GM21723 (cell line): ENCODE measurements at regions not wholly inside any gene's neighbourhood (a gene's known extent, or its start where the extent isn't known, plus 50 kb on each side); places are given as distances from the start of the nearest gene placed in this dataset.

Source experiments
- ATAC-seq: cut with Tn5 transposase; IDR thresholded peaks from one replicate; pipeline ENCODE4 v1.9.1; 2021; ENCODE audit warnings: mild to moderate bottlenecking, moderate library complexity; ENCODE audit not compliant: unreplicated experiment

GRCh38 chr3:159907828-159908227, 80.8 kb upstream of the IL12A start:
- no peak for ATAC-seq

- peak; percentile 90 for ATAC-seq
These were observed 77.5 kb upstream of the IL12A start for GRCh38 chr3:159910991-159911663.

GRCh38 chr3:159911664-159912037, 77.0 kb upstream of the IL12A start:
- no peak for ATAC-seq

GRCh38 chr3:159913712-159914414, 74.8 kb upstream of the IL12A start:
- no peak for ATAC-seq

- no peak for ATAC-seq
These were observed 74.2 kb upstream of the IL12A start for GRCh38 chr3:159914426-159914825.

GRCh38 chr3:159916052-159916451, 72.6 kb upstream of the IL12A start:
- ATAC-seq: no peak

GRCh38 chr3:159917141-159917540, 71.5 kb upstream of the IL12A start:
- no peak for ATAC-seq

- ATAC-seq: peak; percentile 78
These were observed 68.8 kb upstream of the IL12A start for GRCh38 chr3:159919873-159920272.

- ATAC-seq: no peak
These were observed 66.3 kb upstream of the IL12A start for GRCh38 chr3:159922193-159922840.

- peak; percentile 95 for ATAC-seq
These were observed 65.7 kb upstream of the IL12A start for GRCh38 chr3:159922861-159923312.

GRCh38 chr3:159923336-159923735, 65.3 kb upstream of the IL12A start:
- ATAC-seq: no peak

GRCh38 chr3:159923956-159924355, 64.7 kb upstream of the IL12A start:
- no peak for ATAC-seq

GRCh38 chr3:159924411-159924810, 64.2 kb upstream of the IL12A start:
- ATAC-seq: no peak

GRCh38 chr3:159925248-159925647, 63.4 kb upstream of the IL12A start:
- ATAC-seq: no peak

GRCh38 chr3:159926573-159926972, 62.1 kb upstream of the IL12A start:
- ATAC-seq: no peak

- no peak for ATAC-seq
These were observed 60.6 kb upstream of the IL12A start for GRCh38 chr3:159928071-159928491.

- ATAC-seq: no peak
These were observed 60.0 kb upstream of the IL12A start for GRCh38 chr3:159928666-159929065.

- peak; percentile 61 for ATAC-seq
These were observed 59.2 kb upstream of the IL12A start for GRCh38 chr3:159929171-159930141.

GRCh38 chr3:159934216-159934615, 54.4 kb upstream of the IL12A start:
- no peak for ATAC-seq

GRCh38 chr3:159936541-159936940, 52.1 kb upstream of the IL12A start:
- no peak for ATAC-seq
